ENCODE measurements at regions not wholly inside any gene's neighbourhood (a gene's known extent, or its start where the extent isn't known, plus 50 kb on each side); places are given as distances from the start of the nearest gene placed in this dataset.

DNA sequence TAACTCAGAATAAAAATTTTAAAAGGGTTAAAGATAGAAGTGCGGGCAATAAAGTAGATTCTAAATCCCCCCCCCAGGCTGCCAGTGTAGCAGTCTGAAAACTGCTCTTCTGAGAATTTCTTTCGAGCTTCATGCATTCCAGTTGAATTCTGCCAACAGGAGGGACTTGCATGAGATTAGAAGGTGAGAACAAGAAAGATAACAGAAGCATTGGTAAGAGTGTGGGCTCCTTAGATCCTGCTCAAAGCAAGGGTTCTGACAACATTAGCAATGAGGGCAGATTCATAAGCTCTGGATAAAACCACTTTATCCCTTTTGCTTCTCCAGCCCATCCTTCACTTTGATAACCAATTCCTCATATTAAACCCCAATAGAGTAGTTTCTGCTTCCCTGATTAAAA, 235.9 kb upstream of the CDH6 start:
- CTCF ChIA-PET: no interaction called here
- no peaks in the 10 kb centered on the region for H3K9me3 ChIP-seq (ENCODE audit: control insufficient read depth in 1 of 2, insufficient read depth in 1 of 2, low read length in 2 of 2)
- intact Hi-C loops (cut with DNase I, micrococcal nuclease): no loop called here
- no peaks in the 10 kb centered on the region for H3K27me3 ChIP-seq (ENCODE audit: control insufficient read depth in 1 of 2, insufficient read depth in 2 of 2, low read length in 2 of 2)
- POLR2A ChIA-PET: no interaction called here
- ATAC-seq (ENCODE audit: poor library complexity): no peak
- no peak overlapping the region for H3K4me3 ChIP-seq (ENCODE audit: low read length)
- Mint-ChIP-seq H3K27me3 (no peaks in the 10 kb centered on the region), H3K4me1 (ENCODE audit: low read depth) (no peaks in the 10 kb centered on the region), H3K4me3 (no peak overlapping the region), H3K9me3 (peaks cover 5% of the 10 kb centered on the region), H3K27ac (no peak overlapping the region), H3K36me3 (ENCODE audit: low read depth) (no peaks in the 10 kb centered on the region)
- no peak overlapping the region for H3K27ac ChIP-seq (ENCODE audit: low read depth in 1 of 2, low read length in 2 of 2)
- no peak for DNase-seq
- H3K4me1 ChIP-seq (ENCODE audit: insufficient read depth, low read length): no peaks in the 10 kb centered on the region
- H3K36me3 ChIP-seq (ENCODE audit: insufficient read depth, low read length): no peaks in the 10 kb centered on the region
- TF ChIP-seq, protein P1, sequence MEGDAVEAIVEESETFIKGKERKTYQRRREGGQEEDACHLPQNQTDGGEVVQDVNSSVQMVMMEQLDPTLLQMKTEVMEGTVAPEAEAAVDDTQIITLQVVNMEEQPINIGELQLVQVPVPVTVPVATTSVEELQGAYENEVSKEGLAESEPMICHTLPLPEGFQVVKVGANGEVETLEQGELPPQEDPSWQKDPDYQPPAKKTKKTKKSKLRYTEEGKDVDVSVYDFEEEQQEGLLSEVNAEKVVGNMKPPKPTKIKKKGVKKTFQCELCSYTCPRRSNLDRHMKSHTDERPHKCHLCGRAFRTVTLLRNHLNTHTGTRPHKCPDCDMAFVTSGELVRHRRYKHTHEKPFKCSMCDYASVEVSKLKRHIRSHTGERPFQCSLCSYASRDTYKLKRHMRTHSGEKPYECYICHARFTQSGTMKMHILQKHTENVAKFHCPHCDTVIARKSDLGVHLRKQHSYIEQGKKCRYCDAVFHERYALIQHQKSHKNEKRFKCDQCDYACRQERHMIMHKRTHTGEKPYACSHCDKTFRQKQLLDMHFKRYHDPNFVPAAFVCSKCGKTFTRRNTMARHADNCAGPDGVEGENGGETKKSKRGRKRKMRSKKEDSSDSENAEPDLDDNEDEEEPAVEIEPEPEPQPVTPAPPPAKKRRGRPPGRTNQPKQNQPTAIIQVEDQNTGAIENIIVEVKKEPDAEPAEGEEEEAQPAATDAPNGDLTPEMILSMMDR (IDR thresholded peaks at IDR 0.05): no peak

DNA sequence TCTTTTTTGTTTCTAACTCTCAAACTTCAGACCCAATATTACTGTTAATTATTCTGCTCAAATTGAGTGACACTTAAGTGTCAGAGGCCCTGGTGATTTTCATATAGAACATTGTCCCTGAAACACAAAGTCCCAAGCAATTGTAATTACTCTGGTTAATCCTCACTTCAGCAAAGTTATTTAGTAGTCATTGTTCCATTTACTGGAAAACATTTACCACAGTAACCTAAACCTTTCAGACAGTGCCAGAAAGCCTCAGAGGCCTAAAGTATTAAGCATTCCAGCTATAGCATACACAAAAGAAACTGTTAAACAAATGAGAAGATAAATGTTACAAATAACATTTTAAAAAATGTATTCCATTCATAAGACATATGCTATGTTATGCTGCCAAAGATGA, 237.2 kb upstream of the CDH6 start:
- TF ChIP-seq, protein P1 (IDR thresholded peaks at IDR 0.05): no peak

DNA sequence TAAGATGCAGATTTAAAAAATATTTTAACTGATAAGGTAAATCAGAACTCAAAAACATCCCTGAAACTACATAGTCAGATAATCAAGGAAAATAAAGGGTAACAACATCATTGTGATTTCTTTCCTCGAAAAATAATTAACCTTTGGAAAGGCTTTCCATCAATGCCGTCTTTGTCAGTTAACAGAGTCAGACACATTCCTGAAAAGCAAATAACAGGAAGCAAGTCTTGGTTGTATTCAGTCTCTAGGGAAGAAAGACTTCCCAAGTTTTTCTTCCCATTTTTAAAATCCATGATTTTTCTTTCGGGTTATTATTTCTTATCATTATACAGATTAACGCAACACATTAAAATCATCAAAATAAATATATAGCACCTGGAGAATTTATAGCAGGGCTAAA, 256.4 kb upstream of the CDH6 start:
- Histone ChIP-seq H3K27ac (ENCODE audit: low read depth in 1 of 2, low read length in 2 of 2) (no peak overlapping the region), H3K4me1 (ENCODE audit: insufficient read depth, low read length) (no peaks in the 10 kb centered on the region), H3K36me3 (ENCODE audit: insufficient read depth, low read length) (no peaks in the 10 kb centered on the region), H3K9me3 (ENCODE audit: control insufficient read depth in 1 of 2, insufficient read depth in 1 of 2, low read length in 2 of 2) (no peaks in the 10 kb centered on the region), H3K4me3 (ENCODE audit: low read length) (no peak overlapping the region), H3K27me3 (ENCODE audit: control insufficient read depth in 1 of 2, insufficient read depth in 2 of 2, low read length in 2 of 2) (no peaks in the 10 kb centered on the region)
- CTCF ChIA-PET: no interaction called here
- no peak for ATAC-seq (ENCODE audit: poor library complexity)
- Mint-ChIP-seq H3K27ac (no peak overlapping the region), H3K4me1 (ENCODE audit: low read depth) (no peaks in the 10 kb centered on the region), H3K9me3 (peaks cover 2% of the 10 kb centered on the region), H3K4me3 (no peak overlapping the region), H3K27me3 (no peaks in the 10 kb centered on the region), H3K36me3 (ENCODE audit: low read depth) (no peaks in the 10 kb centered on the region)
- intact Hi-C loops (cut with DNase I, micrococcal nuclease): no loop called here
- TF ChIP-seq, protein P1 (IDR thresholded peaks at IDR 0.05): no peak
- POLR2A ChIA-PET: no interaction called here
- no peak for DNase-seq

More for the DNA sequence above, 237.2 kb upstream of the CDH6 start:
- Mint-ChIP-seq H3K27ac (no peak overlapping the region), H3K4me1 (ENCODE audit: low read depth) (no peaks in the 10 kb centered on the region), H3K27me3 (no peaks in the 10 kb centered on the region), H3K9me3 (peaks cover 1% of the 10 kb centered on the region), H3K4me3 (no peak overlapping the region), H3K36me3 (ENCODE audit: low read depth) (no peaks in the 10 kb centered on the region)
- Histone ChIP-seq H3K4me3 (ENCODE audit: low read length) (no peak overlapping the region), H3K27me3 (ENCODE audit: control insufficient read depth in 1 of 2, insufficient read depth in 2 of 2, low read length in 2 of 2) (no peaks in the 10 kb centered on the region), H3K9me3 (ENCODE audit: control insufficient read depth in 1 of 2, insufficient read depth in 1 of 2, low read length in 2 of 2) (no peaks in the 10 kb centered on the region), H3K36me3 (ENCODE audit: insufficient read depth, low read length) (no peaks in the 10 kb centered on the region), H3K4me1 (ENCODE audit: insufficient read depth, low read length) (no peaks in the 10 kb centered on the region), H3K27ac (ENCODE audit: low read depth in 1 of 2, low read length in 2 of 2) (no peak overlapping the region)
- DNase-seq (no peak), ATAC-seq (ENCODE audit: poor library complexity) (no peak)
- POLR2A ChIA-PET: no interaction called here
- intact Hi-C loops (cut with DNase I, micrococcal nuclease): no loop called here
- CTCF ChIA-PET: no interaction called here

Data from CD4-positive, alpha-beta T cell (primary cell).